H9 (cell line): ENCODE measurements at regions not wholly inside any gene's neighbourhood (a gene's known extent, or its start where the extent isn't known, plus 50 kb on each side); places are given as distances from the start of the nearest gene placed in this dataset.

Experiments used
- DNase-seq: peaks from one replicate; pipeline ENCODE4 v3.0.0-alpha.2; 2017
- H2AFZ ChIP-seq: one replicate; pipeline ENCODE4 v1.6.1; 2013; ENCODE audit warnings: mild to moderate bottlenecking, low read length, control low read depth, moderate library complexity
- H2AK5ac ChIP-seq: 2 replicates; pipeline ENCODE4 v1.6.1; 2013; ENCODE audit warnings: low read length, control low read depth, mixed read lengths; ENCODE audit not compliant: insufficient read length
- H2BK120ac ChIP-seq: one replicate; pipeline ENCODE4 v1.6.1; 2013; ENCODE audit warnings: low read depth, mild to moderate bottlenecking, low read length, control low read depth, inconsistent platforms; ENCODE audit not compliant: poor library complexity, severe bottlenecking
- H2BK12ac ChIP-seq: 2 replicates; pipeline ENCODE4 v1.6.1; 2013; ENCODE audit warnings: low read length, control low read depth, mixed read lengths, low read depth; ENCODE audit not compliant: insufficient read length
- H2BK15ac ChIP-seq: 2 replicates; pipeline ENCODE4 v1.6.1; 2013; ENCODE audit warnings: low read depth, low read length, control low read depth
- H2BK20ac ChIP-seq: one replicate; pipeline ENCODE4 v1.6.1; 2013; ENCODE audit warnings: low read depth, mild to moderate bottlenecking, low read length, control low read depth, inconsistent platforms; ENCODE audit not compliant: poor library complexity, severe bottlenecking
- H2BK5ac ChIP-seq: 2 replicates; pipeline ENCODE4 v1.6.1; 2013; ENCODE audit warnings: low read length, control low read depth, mixed read lengths; ENCODE audit not compliant: insufficient read length
- H3K14ac ChIP-seq: 2 replicates; pipeline ENCODE4 v1.6.1; 2013; ENCODE audit warnings: low read length, control low read depth; ENCODE audit not compliant: insufficient read depth
- H3K18ac ChIP-seq: 2 replicates; pipeline ENCODE4 v1.6.1; 2013; ENCODE audit warnings: low read depth, mild to moderate bottlenecking, mixed read lengths, low read length, control low read depth; ENCODE audit not compliant: insufficient read length
- H3K23ac ChIP-seq: 2 replicates; pipeline ENCODE4 v1.6.1; 2013; ENCODE audit warnings: low read length, control low read depth, mixed read lengths, low read depth; ENCODE audit not compliant: insufficient read length
- H3K23me2 ChIP-seq: 2 replicates; pipeline ENCODE4 v1.6.1; 2013; ENCODE audit warnings: low read depth, mild to moderate bottlenecking, mixed read lengths, low read length, control low read depth; ENCODE audit not compliant: insufficient read length, poor library complexity, severe bottlenecking
- H3K27ac ChIP-seq: 2 replicates; pipeline ENCODE4 v1.5.1; 2013; ENCODE audit warnings: low read length, control low read depth, mixed read lengths, low read depth; ENCODE audit not compliant: insufficient read length
- H3K27me3 ChIP-seq: 2 replicates; pipeline ENCODE4 v1.6.1; 2013; ENCODE audit warnings: low read length, control low read depth, inconsistent platforms; ENCODE audit not compliant: insufficient read depth
- H3K4ac ChIP-seq: 2 replicates; pipeline ENCODE4 v1.6.1; 2013; ENCODE audit warnings: low read depth, mild to moderate bottlenecking, control low read depth, inconsistent platforms, low read length, moderate library complexity
- H3K4me1 ChIP-seq: 2 replicates; pipeline ENCODE4 v1.6.1; 2013; ENCODE audit warnings: low read length, control low read depth, inconsistent platforms; ENCODE audit not compliant: insufficient read depth
- H3K4me2 ChIP-seq: 2 replicates; pipeline ENCODE4 v1.6.1; 2013; ENCODE audit warnings: low read length, control low read depth, mixed read lengths; ENCODE audit not compliant: insufficient read length, insufficient read depth
- H3K56ac ChIP-seq: 2 replicates; pipeline ENCODE4 v1.6.1; 2013; ENCODE audit warnings: low read depth, mild to moderate bottlenecking, mixed read lengths, low read length, control low read depth; ENCODE audit not compliant: insufficient read length
- H3K79me1 ChIP-seq: 2 replicates; pipeline ENCODE4 v1.6.1; 2013; ENCODE audit warnings: low read depth, mild to moderate bottlenecking, moderate library complexity, low read length, control low read depth, inconsistent platforms; ENCODE audit not compliant: insufficient read depth, poor library complexity, severe bottlenecking
- H3K79me2 ChIP-seq: 2 replicates; pipeline ENCODE4 v1.6.1; 2013; ENCODE audit warnings: low read length, control low read depth, inconsistent platforms; ENCODE audit not compliant: insufficient read depth
- H3K9ac ChIP-seq: 2 replicates; pipeline ENCODE4 v1.6.1; 2013; ENCODE audit warnings: low read length, control low read depth, mixed read lengths; ENCODE audit not compliant: insufficient read length; ENCODE audit errors: extremely low read depth
- H3K9me3 ChIP-seq: one replicate; pipeline ENCODE4 v1.6.1; 2013; ENCODE audit warnings: low read depth, low read length, inconsistent platforms; ENCODE audit not compliant: control insufficient read depth
- H3T11ph ChIP-seq: one replicate; pipeline ENCODE4 v1.6.1; 2013; ENCODE audit warnings: mild to moderate bottlenecking, low read length, control low read depth, inconsistent platforms
- H4K20me1 ChIP-seq: one replicate; pipeline ENCODE4 v1.6.1; 2013; ENCODE audit not compliant: control insufficient read depth, insufficient read length, insufficient read depth
- H4K5ac ChIP-seq: 2 replicates; pipeline ENCODE4 v1.6.1; 2013; ENCODE audit warnings: low read depth, mild to moderate bottlenecking, mixed read lengths, low read length, control low read depth; ENCODE audit not compliant: insufficient read length
- H4K8ac ChIP-seq: replicated peaks from 2 replicates; pipeline ENCODE4 v1.6.1; 2013; ENCODE audit warnings: low read length, control low read depth, mixed read lengths, low read depth; ENCODE audit not compliant: insufficient read length
- H4K91ac ChIP-seq: 2 replicates; pipeline ENCODE4 v1.6.1; 2013; ENCODE audit warnings: low read depth, mild to moderate bottlenecking, moderate library complexity, mixed read lengths, low read length, control low read depth; ENCODE audit not compliant: insufficient read length
- H3K27ac Mint-ChIP-seq, 3 experiments: 2 replicates in 2 of 3; 3 replicates in 1 of 3; pipeline ENCODE4 v1.8.0; 2020 to 2021; ENCODE audit warnings: mixed read lengths in 3 of 3, mild to moderate bottlenecking in 1 of 3, moderate library complexity in 1 of 3
- H3K27me3 Mint-ChIP-seq: 2 replicates; pipeline ENCODE4 v1.8.0; 2021; ENCODE audit warnings: low read depth, mild to moderate bottlenecking, moderate library complexity, mixed read lengths
- H3K36me3 Mint-ChIP-seq, 3 experiments: 2 replicates in 2 of 3; 3 replicates in 1 of 3; pipeline ENCODE4 v1.8.0; 2020 to 2021; ENCODE audit warnings: low read depth in 3 of 3, mixed read lengths in 3 of 3; ENCODE audit not compliant: insufficient read depth in 1 of 3
- H3K4me1 Mint-ChIP-seq, 2 experiments: 2 replicates each; pipeline ENCODE4 v1.8.0; 2020; ENCODE audit warnings: mixed read lengths in 2 of 2
- H3K4me3 Mint-ChIP-seq, 2 experiments: 2 replicates in 1 of 2; 3 replicates in 1 of 2; pipeline ENCODE4 v1.8.0; 2020 to 2021; ENCODE audit warnings: mild to moderate bottlenecking in 2 of 2, mixed read lengths in 2 of 2, moderate library complexity in 1 of 2
- H3K9me3 Mint-ChIP-seq, 2 experiments: 2 replicates in 1 of 2; 3 replicates in 1 of 2; pipeline ENCODE4 v1.8.0; 2020; ENCODE audit warnings: mild to moderate bottlenecking in 2 of 2, mixed read lengths in 2 of 2, moderate library complexity in 1 of 2
- CTCF ChIP-seq: fragments of 200-600 bp; sonication (generic); conservative IDR thresholded peaks from 3 replicates; pipeline ENCODE4 v1.8.0; 2021; ENCODE audit warnings: antibody characterized with exemption, mild to moderate bottlenecking
- WGBS: extraction: QIAGEN DNeasy Blood & Tissue Kit; methylation state at CpG from one replicate; pipeline ENCODE4 v1.1.7; 2013; ENCODE audit warnings: missing lambda C conversion rate, low lambda C conversion rate, mixed read lengths; ENCODE audit not compliant: insufficient read length; ENCODE audit errors: extremely low coverage; 5-methylcytosine and 5-hydroxymethylcytosine counted together

GRCh38 chr16:56116577-56116964 is 74.7 kb upstream of the GNAO1 start:
- no peaks in the 10 kb centered on the region for H3K9me3 ChIP-seq
- H3K27ac Mint-ChIP-seq, result peak overlapping the region in 1 of 3 experiments; percentile 72; a peak in 1 of 7 replicates
- no peak overlapping the region for H3K18ac ChIP-seq
- H3K23me2 ChIP-seq, result no peaks in the 10 kb centered on the region
- H4K8ac ChIP-seq, result no peak overlapping the region
- H3K27ac ChIP-seq, result no peak overlapping the region
- peaks cover 38 to 44% of the 10 kb centered on the region in 2 experiments for H3K4me1 Mint-ChIP-seq
- no peak overlapping the region for H3K56ac ChIP-seq
- no peaks in the 10 kb centered on the region for H3K27me3 ChIP-seq
- H3K23ac ChIP-seq, result no peak overlapping the region
- H2BK20ac ChIP-seq, result no peak overlapping the region
- H3K9me3 Mint-ChIP-seq, result no peaks in the 10 kb centered on the region
- no peak overlapping the region for H3K4me3 Mint-ChIP-seq
- no peak overlapping the region for H3T11ph ChIP-seq
- H2BK15ac ChIP-seq, result no peak overlapping the region
- H2BK120ac ChIP-seq, result no peak overlapping the region
- no peak overlapping the region for H2AFZ ChIP-seq
- no peak overlapping the region for H2BK5ac ChIP-seq
- DNase-seq, result no peak
- no peak overlapping the region for H2BK12ac ChIP-seq
- no peak overlapping the region for H3K9ac ChIP-seq
- no peaks in the 10 kb centered on the region for H3K36me3 Mint-ChIP-seq
- H2AK5ac ChIP-seq, result no peak overlapping the region
- no peaks in the 10 kb centered on the region for H4K20me1 ChIP-seq
- H3K79me2 ChIP-seq, result no peaks in the 10 kb centered on the region
- peaks cover 8% of the 10 kb centered on the region; the same call in 1 of the 2 replicates for H3K4me1 ChIP-seq
- H3K4me2 ChIP-seq, result no peak overlapping the region
- no peak overlapping the region for H4K91ac ChIP-seq
- peaks cover 4% of the 10 kb centered on the region; the same call in 1 of the 2 replicates for H3K27me3 Mint-ChIP-seq
- H3K79me1 ChIP-seq, result no peaks in the 10 kb centered on the region
- H4K5ac ChIP-seq, result no peak overlapping the region
- H3K4ac ChIP-seq, result no peak overlapping the region
- WGBS, result no CpG with 5 or more reads among the region's 1 CpG
- H3K14ac ChIP-seq, result no peak overlapping the region
- no peak for TF ChIP-seq CTCF
